ENCODE measurements at regions not wholly inside any gene's neighbourhood (a gene's known extent, or its start where the extent isn't known, plus 50 kb on each side); places are given as distances from the start of the nearest gene placed in this dataset.
"Not testable (repeated sequence)": the region's sequence is repeated elsewhere in the genome, so short reads cannot be mapped to it uniquely, and the experiment has no call there.

GRCh38 chr14:22370084-22370847, 218.8 kb downstream of the DAD1 start:
- DNase-seq (ENCODE audit: low read depth, low spot score): peak; percentile 77
- peak overlapping the region; percentile 52 for H3K27ac ChIP-seq

- H3K27ac ChIP-seq: no peak overlapping the region
- DNase-seq (ENCODE audit: low read depth, low spot score): no peak
These were observed 230.3 kb downstream of the DAD1 start for GRCh38 chr14:22358726-22359125.

GRCh38 chr14:22349281-22349680, 239.7 kb downstream of the DAD1 start:
- DNase-seq (ENCODE audit: low read depth, low spot score); H3K27ac ChIP-seq: not testable (repeated sequence)

- H3K27ac ChIP-seq: no peak overlapping the region
- DNase-seq (ENCODE audit: low read depth, low spot score): no peak
These were observed 244.4 kb downstream of the DAD1 start for GRCh38 chr14:22344673-22345072.

GRCh38 chr14:22344209-22344608, 244.8 kb downstream of the DAD1 start:
- not testable (repeated sequence) for H3K27ac ChIP-seq; DNase-seq (ENCODE audit: low read depth, low spot score)

- no peak overlapping the region for H3K27ac ChIP-seq
- DNase-seq (ENCODE audit: low read depth, low spot score): no peak
These were observed 248.0 kb downstream of the DAD1 start for GRCh38 chr14:22341049-22341448.

- no peak for DNase-seq (ENCODE audit: low read depth, low spot score)
- no peak overlapping the region for H3K27ac ChIP-seq
These were observed 249.9 kb downstream of the DAD1 start for GRCh38 chr14:22338917-22339715.

- H3K27ac ChIP-seq: no peak overlapping the region
- DNase-seq (ENCODE audit: low read depth, low spot score): no peak
These were observed 250.6 kb downstream of the DAD1 start for GRCh38 chr14:22338381-22338780.

GRCh38 chr14:22337938-22338337, 251.1 kb downstream of the DAD1 start:
- DNase-seq (ENCODE audit: low read depth, low spot score): no peak
- H3K27ac ChIP-seq: no peak overlapping the region

GRCh38 chr14:22337521-22337920, 251.5 kb downstream of the DAD1 start:
- no peak overlapping the region for H3K27ac ChIP-seq
- no peak for DNase-seq (ENCODE audit: low read depth, low spot score)

- no peak overlapping the region for H3K27ac ChIP-seq
These were observed 253.0 kb downstream of the DAD1 start for GRCh38 chr14:22336031-22336430.

GRCh38 chr14:22334627-22335026, 254.4 kb downstream of the DAD1 start:
- no peak overlapping the region for H3K27ac ChIP-seq
- no peak for DNase-seq (ENCODE audit: low read depth, low spot score)

More at GRCh38 chr14:22336031-22336430, 253.0 kb downstream of the DAD1 start:
- DNase-seq (ENCODE audit: low read depth, low spot score): no peak

GRCh38 chr14:22334275-22334577, 254.8 kb downstream of the DAD1 start:
- DNase-seq (ENCODE audit: low read depth, low spot score): no peak
- H3K27ac ChIP-seq: no peak overlapping the region

GRCh38 chr14:22333422-22334274, 255.4 kb downstream of the DAD1 start:
- peak; percentile 51 for DNase-seq (ENCODE audit: low read depth, low spot score)
- H3K27ac ChIP-seq: no peak overlapping the region

GRCh38 chr14:22332686-22333421, 256.2 kb downstream of the DAD1 start:
- no peak overlapping the region for H3K27ac ChIP-seq
- no peak for DNase-seq (ENCODE audit: low read depth, low spot score)

GRCh38 chr14:22329371-22329770, 259.7 kb downstream of the DAD1 start:
- no peak for DNase-seq (ENCODE audit: low read depth, low spot score)
- H3K27ac ChIP-seq: no peak overlapping the region

GRCh38 chr14:22325676-22326400, 263.2 kb downstream of the DAD1 start:
- no peak overlapping the region for H3K27ac ChIP-seq
- no peak for DNase-seq (ENCODE audit: low read depth, low spot score)

GRCh38 chr14:22320362-22320750, 268.7 kb downstream of the DAD1 start:
- no peak for DNase-seq (ENCODE audit: low read depth, low spot score)
- no peak overlapping the region for H3K27ac ChIP-seq

- no peak overlapping the region for H3K27ac ChIP-seq
- DNase-seq (ENCODE audit: low read depth, low spot score): no peak
These were observed 269.3 kb downstream of the DAD1 start for GRCh38 chr14:22319526-22320361.
